Heart left ventricle (tissue), 16 donors: ENCODE measurements at regions not wholly inside any gene's neighbourhood (a gene's known extent, or its start where the extent isn't known, plus 50 kb on each side); places are given as distances from the start of the nearest gene placed in this dataset.

ENCODE experiments used
- ATAC-seq, 4 donors: fragments of 200-7000 bp; cut with Tn5 transposase; one replicate each; pipeline ENCODE4 v1.9.1; 2020 to 2022; ENCODE audit warnings: moderate library complexity in 4 of 4, mild to moderate bottlenecking in 3 of 4, moderate number of reproducible peaks in 1 of 4
- DNase-seq, 5 donors: peaks; one replicate each; pipeline ENCODE4 v3.0.0-alpha.2; 2020
- H3K27ac ChIP-seq, 12 donors: fragments of 200-600 bp; sonication (generic) in 4 of 12; one replicate each; pipeline versions ENCODE4 v1.5.0 to v1.8.0; 2016 to 2022; ENCODE audit warnings: mild to moderate bottlenecking in 2 of 12
- H3K27me3 ChIP-seq, 9 donors: fragments of 200-600 bp; sonication (generic) in 2 of 9; one replicate each; pipeline versions ENCODE4 v1.5.1 to v1.8.0; 2016 to 2022; ENCODE audit warnings: mild to moderate bottlenecking in 3 of 9
- H3K36me3 ChIP-seq, 9 donors: fragments of 200-600 bp; sonication (generic) in 2 of 9; one replicate each; pipeline versions ENCODE4 v1.5.0 to v1.8.0; 2018 to 2022; ENCODE audit warnings: mild to moderate bottlenecking in 2 of 9
- H3K4me1 ChIP-seq, 12 donors: fragments of 200-600 bp; sonication (generic) in 4 of 12; one replicate each; pipeline versions ENCODE4 v1.5.0 to v1.8.0; 2016 to 2022; ENCODE audit warnings: mild to moderate bottlenecking in 3 of 12
- H3K4me3 ChIP-seq, 12 donors: fragments of 200-600 bp; sonication (generic) in 4 of 12; one replicate each; pipeline versions ENCODE4 v1.5.0 to v1.8.0; 2017 to 2022; ENCODE audit warnings: mild to moderate bottlenecking in 9 of 12, moderate library complexity in 4 of 12
- H3K9me3 ChIP-seq, 12 donors: fragments of 200-600 bp; sonication (generic) in 4 of 12; one replicate each; pipeline versions ENCODE4 v1.5.0 to v1.8.0; 2016 to 2022; ENCODE audit warnings: mild to moderate bottlenecking in 1 of 12
- CTCF ChIP-seq, 12 donors: fragments of 200-600 bp; sonication (generic) in 4 of 12; IDR thresholded peaks; one replicate each; pipeline versions ENCODE4 v1.5.0 to v1.8.0; 2018 to 2022; ENCODE audit warnings: antibody characterized with exemption in 12 of 12, mild to moderate bottlenecking in 5 of 12
- POLR2A ChIP-seq, 2 donors: fragments of 450-650 bp; IDR thresholded peaks; one replicate each; pipeline ENCODE4 v1.6.1; 2017; ENCODE audit warnings: antibody characterized with exemption in 2 of 2, mild to moderate bottlenecking in 2 of 2, moderate library complexity in 2 of 2
- WGBS, 4 donors: extraction: QIAGEN DNeasy Blood & Tissue Kit in 2 of 4; methylation state at CpG; one replicate each; pipeline versions ENCODE4 v1.1.5 to v1.1.7; 2013 to 2018; 5-methylcytosine and 5-hydroxymethylcytosine counted together
- intact Hi-C, 10 donors: fragments of 100-400 bp; cut with DNase I; formaldehyde crosslinking; loops; one replicate each; pipeline versions ENCODE4 v1.11.1 to v1.14.2; 2022
- donor health status: ischemic (EF 13 %, LVEDD 7.1; RV severe dilation, severe dysfunction).
- donor health status: healthy with polysubstance abuse.
- donor health status: DM: no; HTN: yes; CAD: no.
- donor health status: DM: no; HTN: no; CAD: no.
- donor health status: ischemic (EF 25% LVEDD 6.9; RV normal size, moderate dysfunction).
- donor health status: ischemic (EF 25% LVEDD 5.7; RV mildly dilated, moderate dysfunction).
- donor health status: healthy.
- donor health status: DM: yes; HTN: yes; CAD: no.
- donor health status: ischemic (EF 35%, LVEDD 5.7; RV mildly dilated, moderate dysfunction).
- donor health status: nonischemic (EF 11% LVEDD 7.7; RV severe dilation, severe dysfunction).
- donor health status: DM: yes; HTN: yes; CAD: no.
- donor health status: PGD.
- donor health status: ischemic (EF 29% LVEDD 5.4; RV normal size, mild dysfunction).
- donor health status: nonischemic (EF 23%, LVEDD 6.1; RV moderate dilation, normal function).

- 70 to 90% (median 83%) methylated on average over 1 of the region's 1 CpG for WGBS, 4 donors
- intact Hi-C loops: no loop called here
- Histone ChIP-seq H3K9me3 (no peaks in the 10 kb centered on the region), H3K4me1 (peaks cover 0 to 9% (median 0%) of the 10 kb centered on the region in 12 donors), H3K4me3 (no peak overlapping the region), H3K27ac (no peak overlapping the region), H3K36me3 (no peaks in the 10 kb centered on the region), H3K27me3 (no peaks in the 10 kb centered on the region)
- TF ChIP-seq CTCF (IDR thresholded peaks at IDR 0.05) (no peak), POLR2A (IDR thresholded peaks at IDR 0.05) (no peak)
- ATAC-seq: no peak
- DNase-seq: no peak
Observed at GRCh38 chr11:103550811-103551210, 441.6 kb downstream of the DYNC2H1 start.

GRCh38 chr11:103552086-103552485, 442.9 kb downstream of the DYNC2H1 start:
- no peak overlapping the region for H3K27ac ChIP-seq
- no peaks in the 10 kb centered on the region for H3K27me3 ChIP-seq
- peaks cover 0 to 6% (median 0%) of the 10 kb centered on the region in 12 donors for H3K4me1 ChIP-seq
- WGBS, 4 donors: 59 to 64% (median 62%) methylated on average over 5 of the region's 5 CpGs
- ATAC-seq (peak in 1 of 4 donors; percentile 45), DNase-seq (no peak)
- intact Hi-C loops: no loop called here
- no peak overlapping the region for H3K4me3 ChIP-seq
- no peaks in the 10 kb centered on the region for H3K9me3 ChIP-seq
- H3K36me3 ChIP-seq: no peaks in the 10 kb centered on the region
- TF ChIP-seq CTCF (IDR thresholded peaks at IDR 0.05) (no peak), POLR2A (IDR thresholded peaks at IDR 0.05) (no peak)

GRCh38 chr11:103556171-103556570, 446.9 kb downstream of the DYNC2H1 start:
- peaks cover 0 to 3% (median 0%) of the 10 kb centered on the region in 12 donors for H3K4me1 ChIP-seq
- H3K9me3 ChIP-seq: no peaks in the 10 kb centered on the region
- H3K27ac ChIP-seq: no peak overlapping the region
- ATAC-seq (no peak), DNase-seq (no peak)
- no peaks in the 10 kb centered on the region for H3K27me3 ChIP-seq
- H3K36me3 ChIP-seq: no peaks in the 10 kb centered on the region
- 68 to 80% (median 78%) methylated on average over 3 of the region's 3 CpGs for WGBS, 4 donors
- intact Hi-C loops: no loop called here
- TF ChIP-seq POLR2A (IDR thresholded peaks at IDR 0.05) (no peak), CTCF (IDR thresholded peaks at IDR 0.05) (no peak)
- H3K4me3 ChIP-seq: no peak overlapping the region

GRCh38 chr11:103566116-103566515, 456.9 kb downstream of the DYNC2H1 start:
- Histone ChIP-seq H3K36me3 (no peaks in the 10 kb centered on the region), H3K27ac (no peak overlapping the region)
- WGBS, 4 donors: 59 to 71% (median 65%) methylated on average over 4 of the region's 4 CpGs

More at GRCh38 chr11:103566116-103566515, 456.9 kb downstream of the DYNC2H1 start:
- DNase-seq (no peak), ATAC-seq (no peak)
- H3K9me3 ChIP-seq: peaks cover 0 to 6% (median 0%) of the 10 kb centered on the region in 12 donors
- no peak overlapping the region for H3K4me3 ChIP-seq
- intact Hi-C loops: no loop called here
- TF ChIP-seq POLR2A (IDR thresholded peaks at IDR 0.05): no peak
- TF ChIP-seq CTCF (IDR thresholded peaks at IDR 0.05): no peak
- no peaks in the 10 kb centered on the region for H3K4me1 ChIP-seq
- no peaks in the 10 kb centered on the region for H3K27me3 ChIP-seq
